Inflammatory macrophage (primary cell): ENCODE measurements at regions not wholly inside any gene's neighbourhood (a gene's known extent, or its start where the extent isn't known, plus 50 kb on each side); places are given as distances from the start of the nearest gene placed in this dataset.

Source experiments
- DNase-seq, 2 donors: peaks; one replicate each; pipeline ENCODE4 v3.0.0-alpha.2; 2020 to 2022

DNA sequence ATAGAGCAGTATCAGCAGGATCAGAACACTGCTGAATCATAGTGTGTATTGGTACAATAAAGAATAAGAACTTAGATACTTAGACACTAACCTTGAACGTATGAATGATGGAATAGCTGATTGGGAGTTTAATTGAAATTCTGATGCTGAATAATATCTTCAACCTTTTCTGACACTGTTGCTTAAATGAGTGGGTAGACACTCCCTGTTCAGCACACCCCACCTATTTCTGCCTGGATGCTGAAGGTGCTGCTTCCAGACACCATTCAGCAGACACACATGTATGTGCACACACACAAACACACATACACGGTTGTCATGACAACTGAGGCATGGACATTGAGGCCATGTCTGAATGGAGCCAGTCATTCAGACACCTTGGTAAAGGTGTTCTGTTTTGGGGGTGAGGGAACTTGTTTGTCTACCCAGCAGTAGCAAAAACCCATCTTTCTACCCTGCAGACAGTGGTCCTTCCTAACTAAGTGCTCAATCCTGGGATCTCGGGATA, 54.3 kb downstream of the TMEM215 start:
- DNase-seq = no peak

GRCh38 chr9:32839013-32839885, 55.9 kb downstream of the TMEM215 start:
- peak; percentile 75 to 81 for DNase-seq

GRCh38 chr9:32841314-32841713, 58.0 kb downstream of the TMEM215 start:
- DNase-seq = no peak

- DNase-seq = no peak
Observed at GRCh38 chr9:32843295-32843694, 60.0 kb downstream of the TMEM215 start.

GRCh38 chr9:32844259-32844658, 60.9 kb downstream of the TMEM215 start:
- no peak for DNase-seq

DNA sequence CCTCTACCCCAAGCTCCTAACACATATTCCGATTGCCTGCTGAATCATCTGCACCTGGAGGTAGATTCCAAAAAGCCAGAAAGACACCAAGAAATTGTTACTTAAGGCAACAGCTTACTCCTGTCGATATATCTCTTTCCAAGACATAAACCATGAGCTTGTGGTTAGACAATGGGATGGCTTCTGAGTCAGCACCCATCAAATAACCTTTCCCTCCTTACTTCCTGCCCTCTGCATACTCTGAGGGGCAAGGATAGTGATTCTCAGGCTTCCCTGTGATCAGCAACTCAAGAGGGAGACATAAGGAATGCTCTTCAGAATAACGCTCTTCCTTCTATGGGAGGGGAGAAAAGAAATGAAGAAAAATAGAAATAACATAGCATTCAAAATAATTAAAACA, 70.9 kb downstream of the TMEM215 start:
- no peak for DNase-seq

- DNase-seq = no peak
Observed at GRCh38 chr9:32855752-32856151, 72.4 kb downstream of the TMEM215 start.

GRCh38 chr9:32863291-32863690, 80.0 kb downstream of the TMEM215 start:
- DNase-seq = no peak

- no peak for DNase-seq
Observed at GRCh38 chr9:32864971-32865370, 81.6 kb downstream of the TMEM215 start.

DNA sequence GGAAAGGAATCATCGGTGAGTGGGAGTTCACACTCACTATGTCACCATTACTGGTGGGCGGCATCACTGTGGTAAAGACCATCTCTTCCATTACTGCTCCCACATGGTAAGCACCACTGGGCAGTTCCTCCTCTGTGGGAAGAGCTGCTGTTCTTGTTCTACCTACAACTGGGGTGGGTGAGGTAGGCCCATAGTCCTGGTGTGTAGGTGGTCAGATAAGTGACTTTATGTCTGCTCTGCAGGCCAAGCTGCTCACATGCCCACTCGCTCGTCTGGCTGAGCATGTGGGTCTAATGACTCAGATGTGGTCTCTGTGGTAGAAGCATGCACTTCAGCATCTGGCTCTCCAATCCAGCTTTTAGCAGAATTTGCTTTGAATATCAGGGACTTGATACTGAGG, 82.9 kb downstream of the TMEM215 start:
- peak; percentile 85 to 93 for DNase-seq

DNA sequence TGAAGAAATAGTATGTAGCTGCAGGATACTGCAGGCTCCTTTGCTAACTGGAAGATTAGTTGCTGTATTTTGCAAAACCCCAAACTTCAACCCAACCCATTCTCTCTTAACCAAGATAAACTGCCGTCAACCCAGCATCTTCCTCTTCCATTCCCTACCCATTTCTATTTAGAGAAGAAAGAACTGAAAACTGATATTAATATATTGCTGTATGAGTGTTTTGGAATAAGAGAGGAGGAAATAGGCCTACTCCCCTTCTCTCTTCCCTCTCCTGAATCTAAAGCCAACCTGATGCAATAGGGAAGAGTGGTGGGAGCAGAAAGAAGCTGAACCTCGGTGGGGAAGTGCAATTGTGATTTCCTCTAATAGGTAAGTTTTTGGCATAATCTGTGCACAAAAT, 83.7 kb downstream of the TMEM215 start:
- peak; percentile 58 to 81 for DNase-seq

DNA sequence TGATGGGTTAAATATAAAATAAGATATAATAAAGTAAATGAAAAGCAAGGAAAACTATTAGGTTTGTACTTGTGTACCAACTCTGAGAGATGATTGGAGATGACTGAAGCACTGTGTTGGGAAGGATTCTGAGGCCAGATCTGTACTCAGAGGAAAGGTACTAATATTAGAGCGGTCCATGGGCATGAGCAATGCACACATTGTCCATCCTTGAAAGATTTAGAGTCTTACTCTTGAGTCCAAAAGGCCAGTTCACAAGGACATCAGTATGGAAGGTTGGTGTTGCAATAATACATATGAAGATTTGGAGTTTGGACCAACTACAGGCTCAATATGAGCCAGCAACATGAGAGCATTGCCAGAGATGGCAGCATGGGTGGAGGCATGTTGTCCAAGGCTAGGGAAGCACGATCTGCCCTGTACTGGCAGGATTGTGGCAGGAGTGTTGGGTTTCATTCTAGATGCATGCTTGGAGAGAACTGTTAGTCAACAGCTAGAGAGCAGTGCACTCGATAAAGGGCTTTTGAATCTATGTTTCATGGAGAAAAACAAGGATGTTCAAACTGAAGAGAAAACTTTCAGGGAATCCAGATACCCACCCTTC, 84.4 kb downstream of the TMEM215 start:
- DNase-seq = no peak

DNA sequence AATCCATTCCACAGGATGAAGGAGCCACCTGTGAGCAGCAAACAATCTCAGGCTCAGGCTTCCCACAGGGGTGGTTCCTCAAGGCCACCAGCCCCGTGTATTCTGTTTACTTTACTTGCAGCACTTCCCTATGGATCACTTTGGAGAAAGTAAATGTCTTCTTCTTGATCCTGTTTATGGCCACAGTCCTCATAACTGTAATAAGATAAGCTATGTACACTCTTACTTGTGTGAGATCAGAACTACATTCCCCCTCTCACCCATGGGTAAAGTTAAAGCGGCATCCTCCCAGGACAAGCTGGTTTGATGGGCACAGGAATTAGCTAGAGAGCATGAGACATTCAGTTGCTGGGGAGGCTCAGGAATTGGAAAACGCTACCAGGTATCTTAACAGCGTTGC, 86.1 kb downstream of the TMEM215 start:
- DNase-seq = no peak

- DNase-seq = no peak
Observed at GRCh38 chr9:32873131-32873530, 89.8 kb downstream of the TMEM215 start.

- DNase-seq = no peak
Observed at GRCh38 chr9:32873553-32873952, 90.2 kb downstream of the TMEM215 start.

- DNase-seq = peak in 1 of 2 donors; percentile 29
Observed at GRCh38 chr9:32875242-32875641, 91.9 kb downstream of the TMEM215 start.

GRCh38 chr9:32875748-32876147, 92.4 kb downstream of the TMEM215 start:
- no peak for DNase-seq

DNA sequence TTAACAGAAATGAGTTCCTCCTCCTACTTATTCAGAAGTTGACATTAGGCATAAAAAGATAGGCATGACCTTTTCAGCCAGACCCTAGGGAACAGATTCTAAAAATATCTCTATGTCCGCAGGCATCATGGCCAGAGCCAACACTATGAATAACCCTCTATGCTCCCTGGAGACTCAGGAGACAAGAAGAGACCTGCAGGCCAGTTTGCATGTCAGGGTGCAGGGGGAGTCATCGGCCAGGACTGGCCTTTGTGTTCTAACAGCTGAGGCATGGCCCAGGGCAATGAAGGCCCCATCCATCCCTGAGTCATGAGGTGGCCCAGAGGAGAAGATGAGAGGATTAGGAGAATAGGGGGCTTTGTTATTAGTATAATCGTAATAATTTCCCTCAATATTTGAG, 93.8 kb downstream of the TMEM215 start:
- DNase-seq = no peak

DNA sequence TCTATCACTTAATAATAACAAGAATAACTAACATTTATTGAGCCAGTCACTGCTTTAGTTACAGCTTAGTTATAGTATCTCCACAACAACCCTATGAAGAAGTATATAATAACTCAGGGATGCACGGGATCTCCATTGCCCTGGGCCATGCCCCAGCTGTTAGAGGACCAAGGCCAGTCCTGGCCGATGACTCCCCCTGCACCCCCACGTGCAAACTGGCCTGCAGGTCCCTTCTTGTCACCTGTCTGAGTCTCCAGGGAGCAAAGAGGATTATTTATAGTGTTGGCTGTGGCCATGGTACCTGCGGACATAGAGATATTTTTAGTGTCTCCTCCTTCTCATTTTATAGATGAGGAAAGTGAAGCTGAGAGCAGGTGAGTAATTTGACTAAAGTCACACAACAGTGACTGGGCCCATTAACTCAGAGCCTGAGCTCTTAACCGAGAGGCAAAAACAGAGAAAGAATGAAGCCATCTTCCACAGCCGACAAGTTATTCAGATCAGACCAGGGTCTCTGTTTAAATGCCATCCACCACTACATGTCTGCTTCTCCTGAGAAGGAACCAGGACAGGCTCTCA, 94.4 kb downstream of the TMEM215 start:
- DNase-seq = no peak

DNA sequence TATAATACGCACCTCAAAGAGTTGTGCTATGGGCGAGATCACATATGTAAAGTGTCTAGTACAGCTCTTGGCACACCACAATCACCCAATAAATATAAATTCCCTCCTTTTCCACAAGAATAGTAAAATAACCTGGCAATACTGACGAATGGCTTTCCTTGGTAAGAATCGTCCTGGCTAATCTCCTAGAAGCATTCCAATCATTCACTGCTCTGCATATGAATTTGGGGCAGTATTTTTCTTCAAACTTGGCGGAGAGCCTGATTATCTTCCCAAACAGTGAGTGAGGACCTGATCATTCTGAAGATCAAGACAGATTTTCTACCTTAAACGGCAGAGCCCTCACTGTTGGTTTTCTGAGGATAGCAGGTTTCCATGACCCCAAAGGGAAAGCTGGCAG, 96.0 kb downstream of the TMEM215 start:
- DNase-seq = no peak

- no peak for DNase-seq
Observed at GRCh38 chr9:32881948-32882347, 98.6 kb downstream of the TMEM215 start.

GRCh38 chr9:32882705-32883104, 99.4 kb downstream of the TMEM215 start:
- DNase-seq = no peak

DNA sequence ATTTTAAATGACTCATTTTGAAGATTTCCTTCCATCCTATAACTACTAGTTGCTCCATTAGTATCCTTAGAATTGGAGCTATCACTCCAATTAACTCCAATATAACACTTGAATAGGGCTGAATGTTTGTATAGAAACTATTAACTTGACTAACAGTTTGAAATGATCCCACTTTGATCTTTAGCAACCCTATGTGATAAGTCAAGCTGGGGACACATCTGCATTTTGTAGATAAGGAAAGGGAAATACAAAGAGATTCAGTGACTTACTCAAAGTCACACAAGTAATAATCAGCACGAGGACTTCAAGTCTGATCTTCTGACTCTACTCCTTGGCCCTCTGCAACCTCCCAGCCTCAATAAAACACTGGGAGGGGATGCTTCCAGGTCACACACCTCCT, 101.1 kb downstream of the TMEM215 start:
- no peak for DNase-seq

GRCh38 chr9:32886021-32886420, 102.7 kb downstream of the TMEM215 start:
- DNase-seq = no peak
